ENCODE measurements at regions not wholly inside any gene's neighbourhood (a gene's known extent, or its start where the extent isn't known, plus 50 kb on each side); places are given as distances from the start of the nearest gene placed in this dataset.
"Not testable (repeated sequence)": the region's sequence is repeated elsewhere in the genome, so short reads cannot be mapped to it uniquely, and the experiment has no call there.

- Mint-ChIP-seq H3K4me3 (no peak overlapping the region), H3K9me3 (no peaks in the 10 kb centered on the region), H3K36me3 (no peaks in the 10 kb centered on the region), H3K27ac (no peak overlapping the region), H3K4me1 (no peaks in the 10 kb centered on the region), H3K27me3 (peaks cover 3% of the 10 kb centered on the region)
These were observed 344.0 kb downstream of the PIK3C3 start for GRCh38 chr18:42298759-42299675.

- H3K36me3 Mint-ChIP-seq: peaks cover 2% of the 10 kb centered on the region
- H3K4me3 Mint-ChIP-seq: no peak overlapping the region
- H3K27ac Mint-ChIP-seq: no peak overlapping the region
- peaks cover 1% of the 10 kb centered on the region for H3K27me3 Mint-ChIP-seq
- no peaks in the 10 kb centered on the region for H3K4me1 Mint-ChIP-seq
- peaks cover 0 to 2% (median 2%) of the 10 kb centered on the region in 3 donors for H3K9me3 Mint-ChIP-seq
These were observed 351.0 kb downstream of the PIK3C3 start for GRCh38 chr18:42305869-42306593.

GRCh38 chr18:42306594-42306980, 351.6 kb downstream of the PIK3C3 start:
- Mint-ChIP-seq H3K36me3 (peaks cover 2% of the 10 kb centered on the region), H3K4me3 (no peak overlapping the region), H3K27ac (no peak overlapping the region), H3K9me3 (peaks cover 0 to 2% (median 2%) of the 10 kb centered on the region in 3 donors), H3K4me1 (no peaks in the 10 kb centered on the region), H3K27me3 (peaks cover 1% of the 10 kb centered on the region)

- no peaks in the 10 kb centered on the region for H3K27me3 Mint-ChIP-seq
- H3K4me1 Mint-ChIP-seq: no peaks in the 10 kb centered on the region
- H3K4me3 Mint-ChIP-seq: no peak overlapping the region
- no peaks in the 10 kb centered on the region for H3K36me3 Mint-ChIP-seq
- no peak overlapping the region for H3K27ac Mint-ChIP-seq
- peaks cover 0 to 2% (median 2%) of the 10 kb centered on the region in 3 donors for H3K9me3 Mint-ChIP-seq
These were observed 355.9 kb downstream of the PIK3C3 start for GRCh38 chr18:42310956-42311355.

GRCh38 chr18:42326752-42327151, 371.7 kb downstream of the PIK3C3 start:
- Mint-ChIP-seq H3K9me3 (no peaks in the 10 kb centered on the region), H3K4me1 (no peaks in the 10 kb centered on the region), H3K36me3 (no peaks in the 10 kb centered on the region), H3K27me3 (no peaks in the 10 kb centered on the region), H3K27ac (no peak overlapping the region), H3K4me3 (no peak overlapping the region)

- Mint-ChIP-seq H3K9me3 (no peaks in the 10 kb centered on the region), H3K4me3 (no peak overlapping the region), H3K27me3 (no peaks in the 10 kb centered on the region), H3K4me1 (no peaks in the 10 kb centered on the region), H3K36me3 (no peaks in the 10 kb centered on the region), H3K27ac (no peak overlapping the region)
These were observed 373.9 kb downstream of the PIK3C3 start for GRCh38 chr18:42328931-42329330.

- H3K9me3 Mint-ChIP-seq: no peaks in the 10 kb centered on the region
- no peaks in the 10 kb centered on the region for H3K4me1 Mint-ChIP-seq
- no peak overlapping the region for H3K27ac Mint-ChIP-seq
- H3K36me3 Mint-ChIP-seq: no peaks in the 10 kb centered on the region
- H3K27me3 Mint-ChIP-seq: no peaks in the 10 kb centered on the region
- H3K4me3 Mint-ChIP-seq: no peak overlapping the region
These were observed 375.3 kb downstream of the PIK3C3 start for GRCh38 chr18:42330296-42330695.

GRCh38 chr18:42333558-42333957, 378.5 kb downstream of the PIK3C3 start:
- H3K4me1 Mint-ChIP-seq: no peaks in the 10 kb centered on the region
- H3K4me3 Mint-ChIP-seq: no peak overlapping the region
- no peaks in the 10 kb centered on the region for H3K27me3 Mint-ChIP-seq
- H3K27ac Mint-ChIP-seq: no peak overlapping the region
- H3K36me3 Mint-ChIP-seq: no peaks in the 10 kb centered on the region
- peaks cover 0 to 4% (median 0%) of the 10 kb centered on the region in 3 donors for H3K9me3 Mint-ChIP-seq

- no peaks in the 10 kb centered on the region for H3K36me3 Mint-ChIP-seq
- no peaks in the 10 kb centered on the region for H3K4me1 Mint-ChIP-seq
- H3K4me3 Mint-ChIP-seq: no peak overlapping the region
- peaks cover 0 to 4% (median 0%) of the 10 kb centered on the region in 3 donors for H3K9me3 Mint-ChIP-seq
- H3K27me3 Mint-ChIP-seq: no peaks in the 10 kb centered on the region
- no peak overlapping the region for H3K27ac Mint-ChIP-seq
These were observed 379.9 kb downstream of the PIK3C3 start for GRCh38 chr18:42334931-42335330.

GRCh38 chr18:42336139-42336538, 381.1 kb downstream of the PIK3C3 start:
- Mint-ChIP-seq H3K9me3 (peaks cover 0 to 8% (median 0%) of the 10 kb centered on the region in 3 donors), H3K4me3 (no peak overlapping the region), H3K27me3 (no peaks in the 10 kb centered on the region), H3K27ac (no peak overlapping the region), H3K36me3 (no peaks in the 10 kb centered on the region), H3K4me1 (no peaks in the 10 kb centered on the region)

GRCh38 chr18:42337337-42337736, 382.3 kb downstream of the PIK3C3 start:
- H3K36me3 Mint-ChIP-seq, H3K4me3 Mint-ChIP-seq, H3K9me3 Mint-ChIP-seq, H3K4me1 Mint-ChIP-seq, H3K27me3 Mint-ChIP-seq, H3K27ac Mint-ChIP-seq: not testable (repeated sequence)

GRCh38 chr18:42338683-42339082, 383.6 kb downstream of the PIK3C3 start:
- no peaks in the 10 kb centered on the region for H3K36me3 Mint-ChIP-seq
- H3K4me1 Mint-ChIP-seq: no peaks in the 10 kb centered on the region
- peaks cover 0 to 8% (median 0%) of the 10 kb centered on the region in 3 donors for H3K9me3 Mint-ChIP-seq
- no peak overlapping the region for H3K27ac Mint-ChIP-seq
- no peak overlapping the region for H3K4me3 Mint-ChIP-seq
- no peaks in the 10 kb centered on the region for H3K27me3 Mint-ChIP-seq

GRCh38 chr18:42339372-42339771, 384.3 kb downstream of the PIK3C3 start:
- H3K4me3 Mint-ChIP-seq: no peak overlapping the region
- no peaks in the 10 kb centered on the region for H3K36me3 Mint-ChIP-seq
- no peak overlapping the region for H3K27ac Mint-ChIP-seq
- H3K27me3 Mint-ChIP-seq: no peaks in the 10 kb centered on the region
- peaks cover 0 to 8% (median 0%) of the 10 kb centered on the region in 3 donors for H3K9me3 Mint-ChIP-seq
- no peaks in the 10 kb centered on the region for H3K4me1 Mint-ChIP-seq

GRCh38 chr18:42340423-42341009, 385.5 kb downstream of the PIK3C3 start:
- H3K4me3 Mint-ChIP-seq: no peak overlapping the region
- H3K4me1 Mint-ChIP-seq: no peaks in the 10 kb centered on the region
- no peaks in the 10 kb centered on the region for H3K36me3 Mint-ChIP-seq
- no peaks in the 10 kb centered on the region for H3K27me3 Mint-ChIP-seq
- H3K9me3 Mint-ChIP-seq: peaks cover 0 to 8% (median 0%) of the 10 kb centered on the region in 3 donors
- no peak overlapping the region for H3K27ac Mint-ChIP-seq

- Mint-ChIP-seq H3K9me3 (peaks cover 0 to 9% (median 0%) of the 10 kb centered on the region in 3 donors), H3K4me3 (no peak overlapping the region), H3K36me3 (no peaks in the 10 kb centered on the region), H3K27me3 (no peaks in the 10 kb centered on the region), H3K4me1 (no peaks in the 10 kb centered on the region), H3K27ac (no peak overlapping the region)
These were observed 386.4 kb downstream of the PIK3C3 start for GRCh38 chr18:42341423-42341822.
